ENCODE measurements at regions not wholly inside any gene's neighbourhood (a gene's known extent, or its start where the extent isn't known, plus 50 kb on each side); places are given as distances from the start of the nearest gene placed in this dataset.

- TF ChIP-seq CTCF (IDR thresholded peaks at IDR 0.05; ENCODE audit: low read depth, low read length) = no peak
- TF ChIP-seq POLR2A (IDR thresholded peaks at IDR 0.05; ENCODE audit: extremely low read depth, insufficient read length) = no peak
- no peak for TF ChIP-seq MAX (IDR thresholded peaks at IDR 0.05; ENCODE audit: low read depth, low read length)
- TF ChIP-seq MYC (IDR thresholded peaks at IDR 0.05; ENCODE audit: low read depth, low read length) = no peak
Observed at GRCh38 chr9:106288689-106289088, 574.3 kb upstream of the ZNF462 start.

Measured in NB4 (cell line).